ENCODE measurements at regions not wholly inside any gene's neighbourhood (a gene's known extent, or its start where the extent isn't known, plus 50 kb on each side); places are given as distances from the start of the nearest gene placed in this dataset.

DNA sequence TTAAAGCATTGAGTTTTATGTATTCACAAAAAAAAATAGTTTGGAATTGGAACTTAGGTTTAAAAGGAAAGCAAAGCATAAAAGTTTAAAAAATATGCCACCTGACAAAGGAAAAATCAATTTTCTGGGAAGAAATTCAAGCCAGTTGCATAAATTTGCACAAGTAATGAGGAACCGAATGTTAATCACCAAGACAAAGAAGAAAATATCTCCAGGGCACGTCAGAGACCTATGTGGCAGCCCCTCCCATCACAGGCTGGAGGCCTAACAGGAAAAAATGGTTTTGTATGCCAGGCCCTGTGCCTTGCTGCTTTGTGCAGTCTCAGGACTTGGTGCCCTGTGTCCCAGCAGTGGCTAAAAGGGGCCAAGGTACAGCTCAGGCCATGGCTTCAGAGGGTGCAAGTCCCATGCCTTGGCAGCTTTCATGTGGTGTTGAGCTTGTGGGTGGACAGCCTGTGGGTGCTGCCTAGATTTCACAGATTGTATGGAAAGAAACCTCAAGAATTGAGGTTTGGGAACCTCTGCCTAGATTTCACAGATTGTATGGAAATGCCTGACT is 767.2 kb upstream of the SLC10A2 start:
- H3K4me1 ChIP-seq (ENCODE audit: control insufficient read depth, insufficient read depth, low read length), result no peaks in the 10 kb centered on the region
- no peak overlapping the region for H3K4me2 ChIP-seq (ENCODE audit: low read length)
- no peaks in the 10 kb centered on the region for H3K9me3 ChIP-seq (replicated peaks; ENCODE audit: low read length)
- no peak overlapping the region for H3K4me3 ChIP-seq (ENCODE audit: low read length)
- H3K27me3 ChIP-seq (ENCODE audit: control insufficient read depth, insufficient read depth, low read length), result no peaks in the 10 kb centered on the region
- H3K36me3 ChIP-seq (ENCODE audit: insufficient read depth, low read length), result no peaks in the 10 kb centered on the region
- no peak overlapping the region for H3K9ac ChIP-seq (ENCODE audit: low read depth, low read length)

DNA sequence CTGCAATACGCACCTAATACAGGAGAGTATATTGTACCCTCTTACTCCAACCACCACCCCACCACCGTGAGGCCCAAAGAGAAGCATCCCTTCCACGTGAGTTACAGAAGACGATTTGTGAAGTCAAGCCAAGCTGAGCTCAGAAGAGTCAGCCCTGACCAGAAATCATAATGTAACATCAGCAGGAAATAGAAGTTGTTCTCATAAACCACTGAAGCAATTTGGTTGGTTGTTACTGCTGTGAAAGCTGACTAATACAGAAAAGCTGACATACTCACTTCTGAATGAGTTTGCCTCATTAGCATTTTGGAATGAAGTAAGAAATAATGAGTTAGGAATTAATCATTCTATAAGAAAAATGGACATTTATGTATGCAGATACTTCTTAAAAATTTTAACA is 749.4 kb upstream of the SLC10A2 start:
- H3K4me3 ChIP-seq (ENCODE audit: low read length), result no peak overlapping the region
- H3K9ac ChIP-seq (ENCODE audit: low read depth, low read length), result no peak overlapping the region
- H3K27me3 ChIP-seq (ENCODE audit: control insufficient read depth, insufficient read depth, low read length), result no peaks in the 10 kb centered on the region

DNA sequence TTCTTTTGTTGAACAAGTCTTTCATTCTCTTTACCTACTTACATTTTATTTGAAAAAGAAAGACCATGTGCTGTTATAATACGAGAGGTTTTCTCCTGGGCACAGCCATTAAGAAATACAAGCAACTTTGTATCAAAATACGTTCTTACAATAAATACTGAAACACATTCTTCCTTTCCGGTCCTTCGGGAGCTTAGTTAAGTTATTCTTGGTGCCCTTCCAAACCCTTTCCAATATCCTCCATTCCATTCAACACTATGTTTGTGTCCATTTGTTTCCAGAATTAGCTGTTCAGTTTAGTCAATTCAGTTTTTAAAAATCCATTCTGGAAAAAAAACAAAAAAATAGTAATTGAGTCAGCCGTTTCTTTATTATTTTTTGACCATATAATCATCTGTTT is 746.8 kb upstream of the SLC10A2 start:
- Histone ChIP-seq H3K36me3 (ENCODE audit: insufficient read depth, low read length) (no peaks in the 10 kb centered on the region), H3K9ac (ENCODE audit: low read depth, low read length) (no peak overlapping the region), H3K9me3 (replicated peaks; ENCODE audit: low read length) (peaks cover 3% of the 10 kb centered on the region), H3K4me3 (ENCODE audit: low read length) (no peak overlapping the region), H3K27me3 (ENCODE audit: control insufficient read depth, insufficient read depth, low read length) (no peaks in the 10 kb centered on the region), H3K4me2 (ENCODE audit: low read length) (no peak overlapping the region), H3K4me1 (ENCODE audit: control insufficient read depth, insufficient read depth, low read length) (no peaks in the 10 kb centered on the region)

More for the DNA sequence above, 749.4 kb upstream of the SLC10A2 start:
- Histone ChIP-seq H3K4me2 (ENCODE audit: low read length) (no peak overlapping the region), H3K9me3 (replicated peaks; ENCODE audit: low read length) (peaks cover 3% of the 10 kb centered on the region), H3K4me1 (ENCODE audit: control insufficient read depth, insufficient read depth, low read length) (no peaks in the 10 kb centered on the region), H3K36me3 (ENCODE audit: insufficient read depth, low read length) (no peaks in the 10 kb centered on the region)

DNA sequence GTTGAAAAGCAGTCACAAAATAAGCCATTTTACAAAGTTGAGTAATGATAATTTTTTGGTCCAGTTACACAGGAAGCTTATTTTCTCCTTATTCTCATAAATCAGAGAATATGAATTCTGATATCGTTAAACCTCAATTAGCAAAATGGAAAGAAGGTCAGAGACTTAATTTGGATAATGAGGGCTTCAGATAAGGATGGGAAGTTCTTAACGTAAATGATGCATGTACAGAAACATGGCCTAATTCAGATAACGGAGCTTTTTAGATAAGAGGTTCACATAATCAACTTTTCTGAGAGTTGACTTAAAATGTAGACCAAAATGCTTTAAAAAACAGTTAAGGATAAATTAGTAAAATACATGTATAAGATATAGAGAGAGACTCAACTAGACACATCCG is 746.3 kb upstream of the SLC10A2 start:
- Histone ChIP-seq H3K4me1 (ENCODE audit: control insufficient read depth, insufficient read depth, low read length) (no peaks in the 10 kb centered on the region), H3K36me3 (ENCODE audit: insufficient read depth, low read length) (no peaks in the 10 kb centered on the region), H3K9ac (ENCODE audit: low read depth, low read length) (no peak overlapping the region), H3K27me3 (ENCODE audit: control insufficient read depth, insufficient read depth, low read length) (no peaks in the 10 kb centered on the region), H3K9me3 (replicated peaks; ENCODE audit: low read length) (peaks cover 3% of the 10 kb centered on the region), H3K4me3 (ENCODE audit: low read length) (no peak overlapping the region), H3K4me2 (ENCODE audit: low read length) (no peak overlapping the region)

DNA sequence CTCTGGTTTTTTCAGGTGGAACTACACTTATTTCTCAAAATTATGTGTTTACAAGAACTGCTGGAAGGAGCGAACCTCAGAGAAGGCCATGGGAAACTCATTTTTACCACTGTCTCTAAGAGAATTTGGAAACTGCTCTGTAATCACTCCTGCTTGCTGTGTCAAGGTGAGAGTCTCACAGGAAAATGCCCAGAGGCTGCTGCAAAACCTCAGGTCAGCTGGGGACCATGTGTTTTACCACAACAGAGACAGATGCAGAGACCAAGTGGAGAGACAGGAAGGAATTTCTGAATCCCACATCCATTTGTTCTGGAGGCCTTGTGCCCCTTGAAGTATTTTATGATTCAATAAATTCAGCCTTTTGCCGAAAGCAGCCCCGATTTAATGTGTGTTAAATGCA is 743.8 kb upstream of the SLC10A2 start:
- H3K4me3 ChIP-seq (ENCODE audit: low read length), result no peak overlapping the region

DNA sequence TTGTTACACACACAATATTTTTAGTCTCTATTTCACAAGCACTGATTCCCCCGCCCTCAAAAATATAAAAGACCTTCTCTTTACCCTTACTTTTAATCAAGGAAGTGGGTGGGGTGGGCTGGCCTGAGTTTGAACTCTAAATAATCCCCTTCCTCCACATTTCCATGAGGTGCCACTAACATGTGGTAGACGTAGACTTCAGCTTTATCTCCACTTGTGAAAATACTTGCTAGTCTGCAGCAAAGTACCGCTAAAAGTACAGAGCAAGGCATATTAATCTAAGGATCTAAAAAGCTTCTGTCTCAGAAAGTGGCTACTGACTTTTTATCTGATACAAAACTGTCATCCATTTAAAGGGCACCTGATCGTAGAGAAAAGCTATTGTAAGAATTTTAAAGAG is 739.6 kb upstream of the SLC10A2 start:
- no peak overlapping the region for H3K4me2 ChIP-seq (ENCODE audit: low read length)
- H3K4me1 ChIP-seq (ENCODE audit: control insufficient read depth, insufficient read depth, low read length), result no peaks in the 10 kb centered on the region
- no peaks in the 10 kb centered on the region for H3K27me3 ChIP-seq (ENCODE audit: control insufficient read depth, insufficient read depth, low read length)
- no peaks in the 10 kb centered on the region for H3K36me3 ChIP-seq (ENCODE audit: insufficient read depth, low read length)
- H3K4me3 ChIP-seq (ENCODE audit: low read length), result no peak overlapping the region
- H3K9ac ChIP-seq (ENCODE audit: low read depth, low read length), result no peak overlapping the region
- H3K9me3 ChIP-seq (replicated peaks; ENCODE audit: low read length), result no peaks in the 10 kb centered on the region

More for the DNA sequence above, 743.8 kb upstream of the SLC10A2 start:
- no peaks in the 10 kb centered on the region for H3K4me1 ChIP-seq (ENCODE audit: control insufficient read depth, insufficient read depth, low read length)
- H3K4me2 ChIP-seq (ENCODE audit: low read length), result no peak overlapping the region
- H3K9me3 ChIP-seq (replicated peaks; ENCODE audit: low read length), result no peaks in the 10 kb centered on the region
- no peaks in the 10 kb centered on the region for H3K27me3 ChIP-seq (ENCODE audit: control insufficient read depth, insufficient read depth, low read length)
- H3K9ac ChIP-seq (ENCODE audit: low read depth, low read length), result no peak overlapping the region
- no peaks in the 10 kb centered on the region for H3K36me3 ChIP-seq (ENCODE audit: insufficient read depth, low read length)

DNA sequence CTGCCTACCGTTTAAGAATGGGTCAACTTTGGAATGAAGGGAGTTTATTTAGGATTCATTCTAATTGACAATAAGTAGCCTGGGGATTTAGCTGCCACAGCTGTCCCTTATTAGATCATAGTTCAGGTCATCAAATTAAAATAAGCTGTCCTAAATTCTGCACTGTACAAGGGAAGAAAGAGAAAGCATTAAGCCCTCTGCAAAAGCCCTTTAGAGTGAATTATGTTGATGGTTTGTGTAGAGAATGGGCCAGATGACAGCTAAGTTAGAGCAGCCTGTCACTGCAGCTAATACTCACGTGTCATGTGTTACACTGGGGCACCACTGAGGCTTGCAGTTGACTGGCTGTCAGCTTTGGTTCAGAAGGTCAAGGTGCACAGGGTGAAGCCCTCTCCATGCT is 737.1 kb upstream of the SLC10A2 start:
- no peak overlapping the region for H3K9ac ChIP-seq (ENCODE audit: low read depth, low read length)
- no peak overlapping the region for H3K4me3 ChIP-seq (ENCODE audit: low read length)
- H3K27me3 ChIP-seq (ENCODE audit: control insufficient read depth, insufficient read depth, low read length), result no peaks in the 10 kb centered on the region
- H3K36me3 ChIP-seq (ENCODE audit: insufficient read depth, low read length), result no peaks in the 10 kb centered on the region
- H3K4me1 ChIP-seq (ENCODE audit: control insufficient read depth, insufficient read depth, low read length), result no peaks in the 10 kb centered on the region
- no peak overlapping the region for H3K4me2 ChIP-seq (ENCODE audit: low read length)
- no peaks in the 10 kb centered on the region for H3K9me3 ChIP-seq (replicated peaks; ENCODE audit: low read length)

DNA sequence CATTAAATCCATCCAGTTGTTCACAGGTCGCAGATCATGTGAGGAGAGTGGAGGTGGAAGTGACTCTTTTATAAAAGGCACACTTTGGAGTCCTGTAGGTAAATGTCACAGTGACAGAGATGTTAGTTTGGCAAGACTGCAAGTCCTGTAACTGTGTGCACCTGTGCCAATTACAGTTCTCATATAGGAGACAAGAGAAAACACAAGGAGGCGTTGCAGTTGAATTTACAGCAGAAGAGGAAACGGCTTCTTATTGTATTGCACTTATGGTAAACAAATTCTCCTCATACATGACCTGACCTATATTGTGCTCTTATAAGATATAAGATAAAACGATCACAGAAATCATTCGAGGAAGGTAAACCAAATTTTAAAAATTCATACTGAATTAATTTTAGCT is 732.8 kb upstream of the SLC10A2 start:
- Histone ChIP-seq H3K9ac (ENCODE audit: low read depth, low read length) (no peak overlapping the region), H3K4me3 (ENCODE audit: low read length) (no peak overlapping the region), H3K27me3 (ENCODE audit: control insufficient read depth, insufficient read depth, low read length) (no peaks in the 10 kb centered on the region), H3K4me2 (ENCODE audit: low read length) (no peak overlapping the region), H3K4me1 (ENCODE audit: control insufficient read depth, insufficient read depth, low read length) (no peaks in the 10 kb centered on the region), H3K36me3 (ENCODE audit: insufficient read depth, low read length) (no peaks in the 10 kb centered on the region), H3K9me3 (replicated peaks; ENCODE audit: low read length) (no peaks in the 10 kb centered on the region)

DNA sequence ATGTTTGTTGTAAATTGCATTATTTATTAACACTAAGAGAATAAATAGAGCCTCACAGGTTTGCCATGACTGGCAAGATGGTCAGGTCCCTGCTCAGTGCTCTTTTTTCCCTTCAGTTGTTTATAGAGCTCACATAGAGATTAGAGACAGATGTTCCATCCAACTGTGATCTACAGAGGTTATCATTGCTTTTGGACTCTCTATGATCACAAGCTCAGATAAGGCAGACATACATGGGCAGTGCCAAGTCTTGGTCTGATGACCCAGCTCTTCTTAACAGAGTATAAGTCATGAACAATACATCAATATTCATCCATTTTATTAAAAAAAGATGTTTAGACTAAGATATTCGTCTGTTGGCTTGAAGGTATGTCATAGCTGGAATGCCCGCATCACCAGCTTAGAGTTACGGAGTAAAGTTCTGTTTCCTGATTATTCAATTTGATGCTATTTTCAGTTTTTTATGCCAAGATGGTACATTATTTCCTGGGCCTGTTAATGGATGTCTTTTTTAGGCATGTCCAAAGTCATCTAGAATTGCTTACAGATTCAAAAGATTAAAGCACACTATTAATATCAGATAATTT is 729.8 kb upstream of the SLC10A2 start:
- Histone ChIP-seq H3K9me3 (replicated peaks; ENCODE audit: low read length) (no peaks in the 10 kb centered on the region), H3K4me3 (ENCODE audit: low read length) (no peak overlapping the region), H3K27me3 (ENCODE audit: control insufficient read depth, insufficient read depth, low read length) (no peaks in the 10 kb centered on the region)

DNA sequence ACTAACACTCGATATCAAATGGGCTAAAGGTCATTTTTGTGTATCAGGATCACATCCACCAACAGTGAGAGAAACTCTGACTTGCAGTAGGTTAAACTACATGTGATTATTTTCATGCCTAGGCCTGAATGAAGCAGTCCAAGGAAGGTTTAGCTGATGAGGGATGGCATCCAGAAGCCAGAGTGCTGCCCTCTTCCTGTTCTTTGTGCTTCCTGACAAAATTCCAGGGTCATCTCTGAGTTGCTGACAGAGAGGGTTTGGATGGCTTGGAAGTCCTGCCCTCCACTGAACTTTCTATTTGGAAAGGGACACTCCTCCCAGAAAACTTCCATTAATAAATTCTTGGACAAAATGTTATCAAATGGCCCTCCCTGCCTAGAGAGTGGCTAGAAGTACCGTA is 728.3 kb upstream of the SLC10A2 start:
- H3K9me3 ChIP-seq (replicated peaks; ENCODE audit: low read length), result no peaks in the 10 kb centered on the region
- H3K4me1 ChIP-seq (ENCODE audit: control insufficient read depth, insufficient read depth, low read length), result no peaks in the 10 kb centered on the region
- no peak overlapping the region for H3K4me2 ChIP-seq (ENCODE audit: low read length)
- H3K27me3 ChIP-seq (ENCODE audit: control insufficient read depth, insufficient read depth, low read length), result no peaks in the 10 kb centered on the region
- H3K4me3 ChIP-seq (ENCODE audit: low read length), result no peak overlapping the region
- no peaks in the 10 kb centered on the region for H3K36me3 ChIP-seq (ENCODE audit: insufficient read depth, low read length)
- H3K9ac ChIP-seq (ENCODE audit: low read depth, low read length), result no peak overlapping the region

More for the DNA sequence above, 729.8 kb upstream of the SLC10A2 start:
- Histone ChIP-seq H3K9ac (ENCODE audit: low read depth, low read length) (no peak overlapping the region), H3K4me1 (ENCODE audit: control insufficient read depth, insufficient read depth, low read length) (no peaks in the 10 kb centered on the region), H3K36me3 (ENCODE audit: insufficient read depth, low read length) (no peaks in the 10 kb centered on the region), H3K4me2 (ENCODE audit: low read length) (no peak overlapping the region)

DNA sequence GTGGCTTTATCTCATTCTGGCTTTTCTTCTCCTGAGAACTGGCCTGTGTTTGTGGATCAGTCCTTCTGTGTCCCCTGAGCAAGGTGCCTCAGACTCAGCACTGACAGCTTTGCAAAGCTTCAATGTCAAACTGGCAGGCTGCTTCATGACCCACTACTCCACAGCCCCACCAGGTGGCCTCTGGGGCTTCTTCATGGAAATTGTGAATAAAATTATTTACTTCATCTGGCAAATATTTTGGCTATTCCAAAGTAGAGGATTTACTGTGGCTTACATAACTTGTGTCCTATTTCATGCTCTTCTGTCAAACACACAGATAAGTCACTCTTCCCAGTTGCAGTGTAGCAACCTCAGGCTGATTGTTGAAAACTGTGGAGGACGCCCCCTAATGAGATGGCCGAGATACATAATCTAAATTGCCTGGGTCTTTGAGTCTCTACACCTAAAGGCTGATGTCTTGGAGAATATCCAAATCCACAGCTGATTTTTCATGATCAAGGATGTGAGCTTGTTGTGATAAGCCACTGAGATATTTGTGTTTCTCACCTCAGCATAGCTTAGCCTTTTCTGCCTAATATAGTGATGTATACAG is 721.9 kb upstream of the SLC10A2 start:
- H3K9ac ChIP-seq (ENCODE audit: low read depth, low read length), result no peak overlapping the region

DNA sequence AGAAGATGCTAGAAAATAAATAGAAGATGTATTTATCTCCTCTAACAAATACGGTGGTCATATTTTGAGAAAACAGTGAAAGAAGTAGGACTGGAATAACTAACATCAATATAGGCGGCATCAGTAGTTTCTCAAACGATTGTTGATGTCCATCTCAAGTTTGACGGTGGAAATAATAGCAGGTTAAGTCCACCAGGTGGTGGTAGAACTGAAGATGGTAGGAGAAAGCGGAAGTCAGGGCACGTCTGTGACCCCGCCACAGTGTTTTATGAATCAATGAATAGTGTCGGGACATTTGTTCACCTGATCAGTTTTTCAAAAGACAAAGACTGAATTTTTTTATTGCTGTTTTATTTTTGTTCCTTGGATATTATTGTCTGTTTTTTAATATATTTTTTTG is 706.4 kb upstream of the SLC10A2 start:
- Histone ChIP-seq H3K4me3 (ENCODE audit: low read length) (no peak overlapping the region), H3K27me3 (ENCODE audit: control insufficient read depth, insufficient read depth, low read length) (no peaks in the 10 kb centered on the region), H3K9ac (ENCODE audit: low read depth, low read length) (no peak overlapping the region), H3K4me2 (ENCODE audit: low read length) (no peak overlapping the region), H3K36me3 (ENCODE audit: insufficient read depth, low read length) (no peaks in the 10 kb centered on the region), H3K9me3 (replicated peaks; ENCODE audit: low read length) (no peaks in the 10 kb centered on the region), H3K4me1 (ENCODE audit: control insufficient read depth, insufficient read depth, low read length) (no peaks in the 10 kb centered on the region)

More for the DNA sequence above, 721.9 kb upstream of the SLC10A2 start:
- Histone ChIP-seq H3K4me2 (ENCODE audit: low read length) (no peak overlapping the region), H3K36me3 (ENCODE audit: insufficient read depth, low read length) (no peaks in the 10 kb centered on the region), H3K27me3 (ENCODE audit: control insufficient read depth, insufficient read depth, low read length) (no peaks in the 10 kb centered on the region), H3K4me1 (ENCODE audit: control insufficient read depth, insufficient read depth, low read length) (no peaks in the 10 kb centered on the region), H3K9me3 (replicated peaks; ENCODE audit: low read length) (no peaks in the 10 kb centered on the region), H3K4me3 (ENCODE audit: low read length) (no peak overlapping the region)

Data from skeletal muscle satellite cell (primary cell).